ENCODE measurements at regions not wholly inside any gene's neighbourhood (a gene's known extent, or its start where the extent isn't known, plus 50 kb on each side); places are given as distances from the start of the nearest gene placed in this dataset.

DNA sequence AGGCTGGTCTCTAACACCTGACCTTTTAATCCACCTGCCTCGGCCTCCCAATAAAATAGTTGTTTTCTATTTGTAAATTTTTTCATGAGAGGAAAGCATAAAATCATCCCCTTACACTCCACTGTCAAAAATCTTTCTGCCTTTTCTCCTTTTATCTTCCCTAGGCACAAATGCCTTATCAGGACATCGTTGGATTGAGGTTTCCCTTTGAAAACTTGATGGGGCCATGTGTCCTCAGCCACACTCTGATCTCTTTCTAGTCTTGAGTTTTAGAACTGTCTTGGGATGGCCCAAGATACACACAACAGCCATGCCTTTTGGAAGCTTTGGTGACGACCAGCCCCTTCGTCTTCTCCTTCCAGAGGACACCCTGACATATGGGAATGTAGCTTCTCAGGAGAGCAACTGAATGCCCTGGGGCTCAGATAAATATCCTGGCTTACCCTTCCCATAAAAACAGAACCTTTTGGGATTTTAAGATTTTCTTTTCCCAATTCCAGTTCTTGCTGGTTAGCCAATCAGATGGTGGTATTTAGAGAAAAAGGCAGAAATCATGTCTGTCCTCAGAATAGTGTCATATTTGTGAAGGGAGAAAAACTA lies 112.4 kb downstream of the ZNF429 start (continued):
- TF ChIP-seq, protein P1, sequence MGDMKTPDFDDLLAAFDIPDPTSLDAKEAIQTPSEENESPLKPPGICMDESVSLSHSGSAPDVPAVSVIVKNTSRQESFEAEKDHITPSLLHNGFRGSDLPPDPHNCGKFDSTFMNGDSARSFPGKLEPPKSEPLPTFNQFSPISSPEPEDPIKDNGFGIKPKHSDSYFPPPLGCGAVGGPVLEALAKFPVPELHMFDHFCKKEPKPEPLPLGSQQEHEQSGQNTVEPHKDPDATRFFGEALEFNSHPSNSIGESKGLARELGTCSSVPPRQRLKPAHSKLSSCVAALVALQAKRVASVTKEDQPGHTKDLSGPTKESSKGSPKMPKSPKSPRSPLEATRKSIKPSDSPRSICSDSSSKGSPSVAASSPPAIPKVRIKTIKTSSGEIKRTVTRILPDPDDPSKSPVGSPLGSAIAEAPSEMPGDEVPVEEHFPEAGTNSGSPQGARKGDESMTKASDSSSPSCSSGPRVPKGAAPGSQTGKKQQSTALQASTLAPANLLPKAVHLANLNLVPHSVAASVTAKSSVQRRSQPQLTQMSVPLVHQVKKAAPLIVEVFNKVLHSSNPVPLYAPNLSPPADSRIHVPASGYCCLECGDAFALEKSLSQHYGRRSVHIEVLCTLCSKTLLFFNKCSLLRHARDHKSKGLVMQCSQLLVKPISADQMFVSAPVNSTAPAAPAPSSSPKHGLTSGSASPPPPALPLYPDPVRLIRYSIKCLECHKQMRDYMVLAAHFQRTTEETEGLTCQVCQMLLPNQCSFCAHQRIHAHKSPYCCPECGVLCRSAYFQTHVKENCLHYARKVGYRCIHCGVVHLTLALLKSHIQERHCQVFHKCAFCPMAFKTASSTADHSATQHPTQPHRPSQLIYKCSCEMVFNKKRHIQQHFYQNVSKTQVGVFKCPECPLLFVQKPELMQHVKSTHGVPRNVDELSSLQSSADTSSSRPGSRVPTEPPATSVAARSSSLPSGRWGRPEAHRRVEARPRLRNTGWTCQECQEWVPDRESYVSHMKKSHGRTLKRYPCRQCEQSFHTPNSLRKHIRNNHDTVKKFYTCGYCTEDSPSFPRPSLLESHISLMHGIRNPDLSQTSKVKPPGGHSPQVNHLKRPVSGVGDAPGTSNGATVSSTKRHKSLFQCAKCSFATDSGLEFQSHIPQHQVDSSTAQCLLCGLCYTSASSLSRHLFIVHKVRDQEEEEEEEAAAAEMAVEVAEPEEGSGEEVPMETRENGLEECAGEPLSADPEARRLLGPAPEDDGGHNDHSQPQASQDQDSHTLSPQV (IDR thresholded peaks at IDR 0.05): peak; percentile 50; the same call in 1 of the 2 replicates
- TF ChIP-seq CBFA2T2 (conservative IDR thresholded peaks at IDR 0.05) (peak; percentile 44), DPF2 (IDR thresholded peaks at IDR 0.05) (peak; percentile 59; the same call in 1 of the 2 replicates), ZNF134 (CRISPR knock-in tag; conservative IDR thresholded peaks at IDR 0.05) (no peak), EP300 (IDR thresholded peaks at IDR 0.05; ENCODE audit: low read length) (peak; percentile 69), RCOR1 (IDR thresholded peaks at IDR 0.05; ENCODE audit: borderline replicate concordance in 1 of 2, low read depth in 2 of 2, low read length in 2 of 2) (peak in 1 of 2 experiments; percentile 85; a peak in 2 of 4 replicates), MEIS2 (IDR thresholded peaks at IDR 0.05; ENCODE audit: partially characterized antibody) (peak; percentile 2), ZNF644 (tag; IDR thresholded peaks at IDR 0.05; ENCODE audit: low read depth) (0 out of 2 replicates have a peak, but pooled peaks have one; percentile 36), CXXC5 (CRISPR knock-in tag; IDR thresholded peaks at IDR 0.05) (peak; percentile 45; the same call in 1 of the 2 replicates), ZNF445 (CRISPR knock-in tag; IDR thresholded peaks at IDR 0.05; ENCODE audit: low read depth) (0 out of 2 replicates have a peak, but pooled peaks have one; percentile 63), MGA (IDR thresholded peaks at IDR 0.05) (peak; percentile 65), KLF6 (CRISPR knock-in tag; IDR thresholded peaks at IDR 0.05; ENCODE audit: borderline replicate concordance) (0 out of 2 replicates have a peak, but pooled peaks have one; percentile 10), DMBX1 (CRISPR knock-in tag; IDR thresholded peaks at IDR 0.05; ENCODE audit: borderline replicate concordance) (peak; percentile 45; the same call in 1 of the 2 replicates)

Measured in K562 (cell line).